BJ (cell line): ENCODE measurements at regions not wholly inside any gene's neighbourhood (a gene's known extent, or its start where the extent isn't known, plus 50 kb on each side); places are given as distances from the start of the nearest gene placed in this dataset.
"Not testable (repeated sequence)": the region's sequence is repeated elsewhere in the genome, so short reads cannot be mapped to it uniquely, and the experiment has no call there.

Experiments used
- CTCF ChIA-PET: fragments of 350-600 bp; formaldehyde crosslinking; extraction: SDS; loops from one replicate; lab custom pipeline; 2021; ENCODE audit warnings: antibody characterized with exemption, inconsistent platforms; lab: Yijun Ruan, JAX
- POLR2A ChIA-PET: fragments of 300-600 bp; sonication (Branson Sonifier 250); formaldehyde crosslinking; extraction: SDS; loops from one replicate; lab custom pipeline; 2021; ENCODE audit warnings: antibody characterized with exemption; lab: Charles Lee
- DNase-seq: peaks from one replicate; pipeline ENCODE4 v3.0.0-alpha.2; 2011; ENCODE audit warnings: low read depth
- H3K27me3 ChIP-seq: 2 replicates; pipeline ENCODE4 v1.6.0; 2011; ENCODE audit warnings: low read length; ENCODE audit not compliant: control insufficient read depth, insufficient read depth
- H3K36me3 ChIP-seq: 2 replicates; pipeline ENCODE4 v1.5.1; 2011; ENCODE audit warnings: low read length; ENCODE audit not compliant: control insufficient read depth, insufficient read depth
- H3K4me3 ChIP-seq: 2 replicates; pipeline ENCODE4 v1.5.1; 2011; ENCODE audit warnings: low read depth, mild to moderate bottlenecking, control low read depth, low read length
- TF ChIP-seq, protein P1 (sequence below): IDR thresholded peaks from 2 replicates; pipeline ENCODE4 v1.5.1; 2011; ENCODE audit warnings: low read depth, mild to moderate bottlenecking, control low read depth, inconsistent platforms, low read length, moderate library complexity; ENCODE audit not compliant: insufficient read depth

DNA sequence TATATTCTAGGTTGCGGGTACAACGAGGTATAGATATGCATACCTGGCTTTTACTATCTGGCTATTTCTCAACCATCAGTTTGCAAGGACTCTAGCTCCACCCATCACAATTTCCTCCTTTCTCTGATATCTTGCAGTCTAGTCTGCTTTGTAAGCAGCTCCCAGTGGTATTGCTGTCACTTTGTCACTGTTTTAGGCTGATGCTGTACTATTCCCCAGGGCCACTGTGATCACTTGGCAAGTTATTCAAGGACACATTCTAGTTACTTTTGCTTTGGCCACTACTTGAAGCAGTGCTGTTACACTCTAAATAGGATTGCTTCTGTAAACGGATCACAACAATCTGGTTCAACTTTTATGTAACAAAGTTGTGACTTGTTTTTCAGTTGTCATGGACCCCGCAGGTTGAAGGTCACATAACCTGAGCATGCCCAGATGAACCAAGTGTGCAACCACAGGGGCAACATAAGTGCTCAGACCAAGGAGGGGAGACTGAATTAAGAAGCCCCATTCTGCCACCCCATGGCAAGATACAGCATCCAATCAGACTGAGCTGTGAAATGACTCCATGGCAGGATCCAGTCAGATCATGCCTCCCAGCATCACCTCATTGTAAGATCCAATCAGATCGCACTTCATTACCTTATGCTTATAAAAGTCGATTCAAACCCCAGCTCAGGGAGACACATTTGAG is 588.4 kb upstream of the CITED2 start:
- ChIA-PET POLR2A (no interaction called here), CTCF (no interaction called here)
- no peaks in the 10 kb centered on the region for H3K27me3 ChIP-seq
- TF ChIP-seq, protein P1, sequence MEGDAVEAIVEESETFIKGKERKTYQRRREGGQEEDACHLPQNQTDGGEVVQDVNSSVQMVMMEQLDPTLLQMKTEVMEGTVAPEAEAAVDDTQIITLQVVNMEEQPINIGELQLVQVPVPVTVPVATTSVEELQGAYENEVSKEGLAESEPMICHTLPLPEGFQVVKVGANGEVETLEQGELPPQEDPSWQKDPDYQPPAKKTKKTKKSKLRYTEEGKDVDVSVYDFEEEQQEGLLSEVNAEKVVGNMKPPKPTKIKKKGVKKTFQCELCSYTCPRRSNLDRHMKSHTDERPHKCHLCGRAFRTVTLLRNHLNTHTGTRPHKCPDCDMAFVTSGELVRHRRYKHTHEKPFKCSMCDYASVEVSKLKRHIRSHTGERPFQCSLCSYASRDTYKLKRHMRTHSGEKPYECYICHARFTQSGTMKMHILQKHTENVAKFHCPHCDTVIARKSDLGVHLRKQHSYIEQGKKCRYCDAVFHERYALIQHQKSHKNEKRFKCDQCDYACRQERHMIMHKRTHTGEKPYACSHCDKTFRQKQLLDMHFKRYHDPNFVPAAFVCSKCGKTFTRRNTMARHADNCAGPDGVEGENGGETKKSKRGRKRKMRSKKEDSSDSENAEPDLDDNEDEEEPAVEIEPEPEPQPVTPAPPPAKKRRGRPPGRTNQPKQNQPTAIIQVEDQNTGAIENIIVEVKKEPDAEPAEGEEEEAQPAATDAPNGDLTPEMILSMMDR, result no peak
- no peak for DNase-seq
- H3K36me3 ChIP-seq, result no peaks in the 10 kb centered on the region
- H3K4me3 ChIP-seq, result no peak overlapping the region

DNA sequence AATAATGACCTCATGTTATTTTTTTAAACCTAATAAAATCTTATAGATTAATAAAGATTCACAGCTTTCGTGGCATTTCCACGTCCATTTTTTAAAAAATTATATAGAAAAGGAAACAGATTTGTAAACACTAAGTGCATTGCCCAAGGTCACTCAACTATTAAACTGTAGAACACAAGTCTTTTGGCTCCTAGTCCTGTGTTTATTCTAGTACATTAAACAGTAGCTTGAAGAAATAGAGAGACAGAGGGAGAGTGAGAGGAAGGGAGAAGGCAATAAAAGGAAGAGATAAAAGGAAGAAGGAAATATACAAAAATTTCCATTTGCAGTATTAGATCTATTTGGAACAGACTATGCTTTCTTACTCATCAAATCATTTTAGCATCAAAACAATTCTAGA is 586.7 kb upstream of the CITED2 start:
- TF ChIP-seq, protein P1, result no peak
- CTCF ChIA-PET, result no interaction called here
- no peak overlapping the region for H3K4me3 ChIP-seq
- H3K36me3 ChIP-seq, result no peaks in the 10 kb centered on the region
- DNase-seq, result no peak
- H3K27me3 ChIP-seq, result no peaks in the 10 kb centered on the region
- POLR2A ChIA-PET, result no interaction called here

DNA sequence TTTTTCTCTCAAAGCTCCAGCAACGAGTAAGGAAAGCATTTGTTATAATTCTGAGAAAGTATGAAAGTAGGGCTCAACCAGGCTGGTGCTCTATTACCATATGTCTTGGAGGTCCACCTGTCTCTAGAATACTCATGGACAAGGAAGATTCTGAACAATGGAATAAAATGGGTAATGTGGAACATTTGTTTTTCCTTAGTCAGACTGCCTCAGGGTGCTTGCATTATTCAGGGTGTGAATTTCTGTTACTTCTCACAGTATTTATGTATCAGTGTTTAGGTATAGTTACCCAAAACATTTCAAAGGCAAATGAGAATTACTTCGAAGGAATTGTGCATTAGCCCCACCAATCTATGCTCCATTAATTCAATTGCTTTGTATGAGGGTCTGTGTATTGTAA is 586.2 kb upstream of the CITED2 start:
- ChIA-PET CTCF (interaction anchor here (0.7 kb wide), 1 partner anchor 156 kb away, joined by 4 read pairs; no protein-coding TSS in a partner anchor), POLR2A (no interaction called here)
- Histone ChIP-seq H3K36me3 (no peaks in the 10 kb centered on the region), H3K27me3 (no peaks in the 10 kb centered on the region), H3K4me3 (no peak overlapping the region)
- TF ChIP-seq, protein P1, result no peak
- no peak for DNase-seq

DNA sequence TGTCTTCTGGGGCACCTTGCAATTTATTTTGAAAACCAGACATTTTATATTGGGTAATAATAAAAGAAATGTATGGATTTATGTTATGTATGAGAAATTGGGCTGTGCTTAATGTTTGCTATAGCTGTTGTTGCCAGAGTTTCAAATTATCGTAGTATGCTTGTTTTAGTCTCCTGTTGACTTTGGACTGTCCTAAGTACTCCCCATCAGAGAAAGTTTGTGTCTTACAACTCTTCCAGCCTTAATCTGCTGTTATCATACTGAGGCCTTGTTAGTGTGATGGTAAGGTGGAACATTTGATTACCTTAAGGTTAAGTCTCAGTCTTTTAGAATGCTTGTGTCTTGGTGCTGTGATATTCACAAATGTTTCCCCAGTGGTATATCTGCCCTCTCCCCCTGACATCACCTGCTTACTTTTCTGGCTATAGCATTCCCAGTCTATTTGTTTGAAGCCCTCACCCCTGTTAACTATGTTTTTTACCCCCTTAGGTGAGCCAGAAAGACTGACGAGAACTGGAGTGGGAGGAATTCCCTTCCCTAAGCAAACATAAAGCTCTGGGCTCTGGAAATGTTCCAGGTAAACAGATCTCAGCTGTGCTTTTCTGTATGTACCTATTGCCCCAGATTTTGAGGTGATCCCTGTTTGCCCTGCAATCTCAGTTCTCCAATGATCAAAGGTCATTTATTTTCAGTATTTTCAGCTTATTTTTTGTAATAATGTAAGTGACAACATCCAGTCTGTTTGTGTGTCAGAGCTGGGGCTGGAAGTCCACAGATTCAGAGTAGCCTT is 581.1 kb upstream of the CITED2 start:
- Histone ChIP-seq H3K27me3 (no peaks in the 10 kb centered on the region), H3K36me3 (no peaks in the 10 kb centered on the region), H3K4me3 (no peak overlapping the region)
- TF ChIP-seq, protein P1, result no peak
- no peak for DNase-seq
- ChIA-PET CTCF (no interaction called here), POLR2A (no interaction called here)

DNA sequence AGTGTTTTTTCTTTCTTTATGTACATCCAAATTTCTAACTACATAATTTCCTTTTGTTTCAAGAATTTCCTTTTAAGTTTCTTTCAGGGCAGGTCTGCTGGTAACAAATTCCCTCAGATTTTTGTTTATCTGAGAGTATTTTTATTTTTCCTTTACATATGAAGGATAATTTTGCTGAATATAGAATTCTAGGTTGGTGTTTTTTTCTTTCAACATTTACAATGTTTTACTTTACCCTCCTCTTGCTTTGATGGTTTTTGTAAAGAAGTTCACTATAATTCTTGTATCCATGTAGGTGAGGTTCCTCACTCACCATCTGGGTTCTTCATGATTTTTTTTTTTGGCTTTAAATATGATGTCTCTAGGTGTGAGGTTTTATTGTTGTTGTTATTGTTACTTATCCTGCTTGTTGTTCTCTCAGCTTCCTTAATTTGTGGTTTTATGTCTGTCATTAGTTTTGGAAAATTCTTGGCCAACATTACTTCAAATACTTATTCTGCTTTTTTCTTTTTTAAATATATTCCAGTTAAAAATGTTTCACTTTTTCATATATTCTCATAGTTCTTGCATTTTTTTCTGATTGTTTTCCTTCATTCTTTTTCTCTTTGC is 580.1 kb upstream of the CITED2 start:
- no peaks in the 10 kb centered on the region for H3K27me3 ChIP-seq
- TF ChIP-seq, protein P1, result no peak
- ChIA-PET POLR2A (no interaction called here), CTCF (no interaction called here)
- no peaks in the 10 kb centered on the region for H3K36me3 ChIP-seq
- H3K4me3 ChIP-seq, result no peak overlapping the region
- no peak for DNase-seq

DNA sequence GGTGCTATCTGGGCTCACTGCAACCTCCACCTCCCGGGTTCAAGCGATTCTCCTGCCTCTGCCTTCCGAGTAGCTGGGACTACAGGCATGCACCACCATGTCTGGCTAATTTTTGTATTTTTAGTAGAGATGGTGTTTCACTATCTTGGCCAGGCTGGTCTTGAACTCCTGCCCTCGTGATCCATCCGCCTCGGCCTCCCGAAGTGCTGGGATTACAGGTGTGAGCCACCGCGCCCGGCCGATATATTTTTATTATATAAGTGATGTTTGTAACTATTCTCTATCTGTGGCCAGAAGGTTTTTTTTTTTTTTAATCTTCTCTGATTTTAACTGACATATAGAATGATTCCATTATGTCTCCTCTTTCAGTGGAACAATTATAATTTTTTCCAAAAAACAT is 579.3 kb upstream of the CITED2 start:
- H3K27me3 ChIP-seq, POLR2A ChIA-PET, H3K4me3 ChIP-seq, DNase-seq, CTCF ChIA-PET, H3K36me3 ChIP-seq: not testable (repeated sequence)
